WTC11 (cell line): ENCODE measurements at regions not wholly inside any gene's neighbourhood (a gene's known extent, or its start where the extent isn't known, plus 50 kb on each side); places are given as distances from the start of the nearest gene placed in this dataset.

ENCODE experiments used
- ELF4 ChIP-seq: sonication (generic); formaldehyde crosslinking; IDR thresholded peaks from 2 replicates; pipeline ENCODE4 v1.8.1; 2022; ENCODE audit warnings: low read depth, mild to moderate bottlenecking, moderate library complexity, missing genetic modification reagents
- MLX ChIP-seq: sonication (generic); formaldehyde crosslinking; IDR thresholded peaks from 2 replicates; pipeline ENCODE4 v1.8.1; 2023; ENCODE audit warnings: mild to moderate bottlenecking, missing genetic modification reagents, moderate library complexity
- TF ChIP-seq, protein P1 (sequence below): fragments of 200-600 bp; IDR thresholded peaks from 2 replicates; pipeline ENCODE4 v1.8.0; 2022; ENCODE audit warnings: antibody characterized with exemption
- TF ChIP-seq, protein P2 (sequence below): sonication (generic); formaldehyde crosslinking; IDR thresholded peaks from 2 replicates; pipeline ENCODE4 v1.8.1; 2022; ENCODE audit warnings: mild to moderate bottlenecking, missing genetic modification reagents, moderate library complexity, borderline replicate concordance
- TF ChIP-seq, protein P3 (sequence below): sonication (generic); formaldehyde crosslinking; IDR thresholded peaks from 2 replicates; pipeline ENCODE4 v1.8.1; 2022; ENCODE audit warnings: low read depth, mild to moderate bottlenecking, moderate library complexity, missing genetic modification reagents, borderline replicate concordance

GRCh38 chr6:9766240-9766915 is 648.5 kb downstream of the TFAP2A start:
- TF ChIP-seq, protein P1, sequence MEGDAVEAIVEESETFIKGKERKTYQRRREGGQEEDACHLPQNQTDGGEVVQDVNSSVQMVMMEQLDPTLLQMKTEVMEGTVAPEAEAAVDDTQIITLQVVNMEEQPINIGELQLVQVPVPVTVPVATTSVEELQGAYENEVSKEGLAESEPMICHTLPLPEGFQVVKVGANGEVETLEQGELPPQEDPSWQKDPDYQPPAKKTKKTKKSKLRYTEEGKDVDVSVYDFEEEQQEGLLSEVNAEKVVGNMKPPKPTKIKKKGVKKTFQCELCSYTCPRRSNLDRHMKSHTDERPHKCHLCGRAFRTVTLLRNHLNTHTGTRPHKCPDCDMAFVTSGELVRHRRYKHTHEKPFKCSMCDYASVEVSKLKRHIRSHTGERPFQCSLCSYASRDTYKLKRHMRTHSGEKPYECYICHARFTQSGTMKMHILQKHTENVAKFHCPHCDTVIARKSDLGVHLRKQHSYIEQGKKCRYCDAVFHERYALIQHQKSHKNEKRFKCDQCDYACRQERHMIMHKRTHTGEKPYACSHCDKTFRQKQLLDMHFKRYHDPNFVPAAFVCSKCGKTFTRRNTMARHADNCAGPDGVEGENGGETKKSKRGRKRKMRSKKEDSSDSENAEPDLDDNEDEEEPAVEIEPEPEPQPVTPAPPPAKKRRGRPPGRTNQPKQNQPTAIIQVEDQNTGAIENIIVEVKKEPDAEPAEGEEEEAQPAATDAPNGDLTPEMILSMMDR: no peak
- TF ChIP-seq MLX (CRISPR knock-in tag): no peak
- TF ChIP-seq, protein P2, sequence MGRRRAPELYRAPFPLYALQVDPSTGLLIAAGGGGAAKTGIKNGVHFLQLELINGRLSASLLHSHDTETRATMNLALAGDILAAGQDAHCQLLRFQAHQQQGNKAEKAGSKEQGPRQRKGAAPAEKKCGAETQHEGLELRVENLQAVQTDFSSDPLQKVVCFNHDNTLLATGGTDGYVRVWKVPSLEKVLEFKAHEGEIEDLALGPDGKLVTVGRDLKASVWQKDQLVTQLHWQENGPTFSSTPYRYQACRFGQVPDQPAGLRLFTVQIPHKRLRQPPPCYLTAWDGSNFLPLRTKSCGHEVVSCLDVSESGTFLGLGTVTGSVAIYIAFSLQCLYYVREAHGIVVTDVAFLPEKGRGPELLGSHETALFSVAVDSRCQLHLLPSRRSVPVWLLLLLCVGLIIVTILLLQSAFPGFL (CRISPR knock-in tag): no peak
- TF ChIP-seq ELF4 (CRISPR knock-in tag): no peak
- TF ChIP-seq, protein P3, sequence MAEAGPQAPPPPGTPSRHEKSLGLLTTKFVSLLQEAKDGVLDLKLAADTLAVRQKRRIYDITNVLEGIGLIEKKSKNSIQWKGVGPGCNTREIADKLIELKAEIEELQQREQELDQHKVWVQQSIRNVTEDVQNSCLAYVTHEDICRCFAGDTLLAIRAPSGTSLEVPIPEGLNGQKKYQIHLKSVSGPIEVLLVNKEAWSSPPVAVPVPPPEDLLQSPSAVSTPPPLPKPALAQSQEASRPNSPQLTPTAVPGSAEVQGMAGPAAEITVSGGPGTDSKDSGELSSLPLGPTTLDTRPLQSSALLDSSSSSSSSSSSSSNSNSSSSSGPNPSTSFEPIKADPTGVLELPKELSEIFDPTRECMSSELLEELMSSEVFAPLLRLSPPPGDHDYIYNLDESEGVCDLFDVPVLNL (CRISPR knock-in tag): no peak
